SK-N-SH treated with all-trans-retinoic acid at 6 μM for 48 hours (cell line): ENCODE measurements at regions not wholly inside any gene's neighbourhood (a gene's known extent, or its start where the extent isn't known, plus 50 kb on each side); places are given as distances from the start of the nearest gene placed in this dataset.

Experiments used
- ATAC-seq: fragments of 200-7000 bp; cut with Tn5 transposase; 3 replicates; pipeline ENCODE4 v1.9.1; 2020; ENCODE audit warnings: mild to moderate bottlenecking, moderate library complexity
- ARNTL ChIP-seq: fragments of 450-650 bp; formaldehyde crosslinking; IDR thresholded peaks from 2 replicates; pipeline ENCODE4 v1.5.0; 2020; ENCODE audit warnings: low read depth, mild to moderate bottlenecking, moderate library complexity, borderline replicate concordance
- BACH2 ChIP-seq: fragments of 250-450 bp; sonication (Bioruptor Pico); IDR thresholded peaks from 2 replicates; pipeline ENCODE4 v1.9.0; 2021; ENCODE audit warnings: mild to moderate bottlenecking, borderline replicate concordance
- CREB5 ChIP-seq: fragments of 250-450 bp; sonication (Bioruptor Pico); IDR thresholded peaks from 2 replicates; pipeline ENCODE4 v1.5.1; 2020; ENCODE audit warnings: low read depth, mild to moderate bottlenecking, moderate library complexity
- CSDC2 ChIP-seq: fragments of 250-450 bp; sonication (Bioruptor Pico); IDR thresholded peaks from 2 replicates; pipeline ENCODE4 v1.5.0; 2020; ENCODE audit warnings: mild to moderate bottlenecking, moderate library complexity
- CSRNP3 ChIP-seq: fragments of 250-450 bp; sonication (Bioruptor Pico); IDR thresholded peaks from 2 replicates; pipeline ENCODE4 v1.5.1; 2021; ENCODE audit warnings: mild to moderate bottlenecking, moderate library complexity
- ESRRG ChIP-seq: fragments of 250-450 bp; sonication (Bioruptor Pico); IDR thresholded peaks from 2 replicates; pipeline ENCODE4 v1.6.1; 2021; ENCODE audit warnings: mild to moderate bottlenecking
- GLIS3 ChIP-seq: fragments of 250-450 bp; sonication (Bioruptor Pico); IDR thresholded peaks from 2 replicates; pipeline ENCODE4 v1.5.0; 2020; ENCODE audit warnings: mild to moderate bottlenecking, moderate library complexity
- ISL1 ChIP-seq: fragments of 250-450 bp; sonication (Bioruptor Pico); IDR thresholded peaks from 2 replicates; pipeline ENCODE4 v2.1.2; 2022; ENCODE audit warnings: mild to moderate bottlenecking, moderate library complexity
- PATZ1 ChIP-seq: fragments of 250-450 bp; sonication (Bioruptor Pico); IDR thresholded peaks from 2 replicates; pipeline ENCODE4 v1.8.0; 2020; ENCODE audit warnings: mild to moderate bottlenecking, moderate library complexity, borderline replicate concordance
- POU6F1 ChIP-seq: fragments of 250-450 bp; sonication (Bioruptor Pico); IDR thresholded peaks from 2 replicates; pipeline ENCODE4 v1.8.0; 2021; ENCODE audit warnings: low read depth, mild to moderate bottlenecking, moderate library complexity, borderline replicate concordance
- PPARA ChIP-seq: fragments of 250-450 bp; sonication (Bioruptor Pico); IDR thresholded peaks from 2 replicates; pipeline ENCODE4 v1.5.0; 2020; ENCODE audit warnings: mild to moderate bottlenecking, borderline replicate concordance
- RARB ChIP-seq: fragments of 250-450 bp; sonication (Bioruptor Pico); IDR thresholded peaks from 2 replicates; pipeline ENCODE4 v1.8.0; 2021; ENCODE audit warnings: mild to moderate bottlenecking, moderate library complexity
- SNAI2 ChIP-seq: fragments of 250-450 bp; sonication (Bioruptor Pico); IDR thresholded peaks from 2 replicates; pipeline ENCODE4 v1.5.0; 2020; ENCODE audit warnings: mild to moderate bottlenecking, moderate library complexity
- TCF4 ChIP-seq: fragments of 250-450 bp; sonication (Bioruptor Pico); IDR thresholded peaks from 2 replicates; pipeline ENCODE4 v1.8.0; 2021; ENCODE audit warnings: mild to moderate bottlenecking, moderate library complexity, borderline replicate concordance
- ZC3H10 ChIP-seq: fragments of 250-450 bp; sonication (Bioruptor Pico); IDR thresholded peaks from 2 replicates; pipeline ENCODE4 v1.5.1; 2021; ENCODE audit warnings: mild to moderate bottlenecking, moderate library complexity
- ZFP3 ChIP-seq: fragments of 250-450 bp; sonication (Bioruptor Pico); IDR thresholded peaks from 2 replicates; pipeline ENCODE4 v1.5.0; 2020; ENCODE audit warnings: mild to moderate bottlenecking, moderate library complexity
- ZFP30 ChIP-seq: fragments of 450-650 bp; formaldehyde crosslinking; IDR thresholded peaks from 2 replicates; pipeline ENCODE4 v1.5.0; 2022; ENCODE audit warnings: mild to moderate bottlenecking, moderate library complexity
- ZNF565 ChIP-seq: fragments of 450-650 bp; formaldehyde crosslinking; conservative IDR thresholded peaks from 2 replicates; pipeline ENCODE4 v1.5.0; 2020; ENCODE audit warnings: low read depth, mild to moderate bottlenecking, moderate library complexity
- ZNF70 ChIP-seq: fragments of 450-650 bp; formaldehyde crosslinking; IDR thresholded peaks from 2 replicates; pipeline ENCODE4 v1.5.0; 2020; ENCODE audit warnings: mild to moderate bottlenecking, moderate library complexity
- ZNF8 ChIP-seq: fragments of 450-650 bp; formaldehyde crosslinking; IDR thresholded peaks from 2 replicates; pipeline ENCODE4 v1.5.0; 2020; ENCODE audit warnings: mild to moderate bottlenecking, moderate library complexity

- TF ChIP-seq ZNF70 (CRISPR knock-in tag) (no peak), ZNF565 (CRISPR knock-in tag) (no peak), RARB (CRISPR knock-in tag) (no peak), SNAI2 (CRISPR knock-in tag) (no peak), ZC3H10 (no peak), POU6F1 (CRISPR knock-in tag) (no peak), ZFP30 (CRISPR knock-in tag) (no peak), PPARA (CRISPR knock-in tag) (no peak), ZFP3 (CRISPR knock-in tag) (no peak), ZNF8 (CRISPR knock-in tag) (no peak), CREB5 (CRISPR knock-in tag) (no peak), BACH2 (CRISPR knock-in tag) (no peak), ISL1 (CRISPR knock-in tag) (no peak), PATZ1 (CRISPR knock-in tag) (no peak), CSRNP3 (no peak), ESRRG (CRISPR knock-in tag) (no peak), CSDC2 (CRISPR knock-in tag) (no peak), ARNTL (CRISPR knock-in tag) (no peak), GLIS3 (CRISPR knock-in tag) (no peak), TCF4 (CRISPR knock-in tag) (no peak)
- no peak for ATAC-seq
These were observed 342.0 kb downstream of the MLLT3 start for GRCh38 chr9:20280330-20280729.

GRCh38 chr9:20276762-20277161, 345.5 kb downstream of the MLLT3 start:
- TF ChIP-seq ZFP3 (CRISPR knock-in tag): no peak
- ATAC-seq: no peak

- TF ChIP-seq ZC3H10: no peak
- TF ChIP-seq TCF4 (CRISPR knock-in tag): no peak
- no peak for TF ChIP-seq GLIS3 (CRISPR knock-in tag)
- TF ChIP-seq ZNF8 (CRISPR knock-in tag): no peak
- TF ChIP-seq ZNF565 (CRISPR knock-in tag): no peak
- no peak for TF ChIP-seq CREB5 (CRISPR knock-in tag)
- no peak for TF ChIP-seq PATZ1 (CRISPR knock-in tag)
- TF ChIP-seq ZFP30 (CRISPR knock-in tag): no peak
- TF ChIP-seq RARB (CRISPR knock-in tag): no peak
- no peak for TF ChIP-seq PPARA (CRISPR knock-in tag)
- TF ChIP-seq ZFP3 (CRISPR knock-in tag): no peak
- TF ChIP-seq POU6F1 (CRISPR knock-in tag): no peak
- no peak for TF ChIP-seq ESRRG (CRISPR knock-in tag)
- no peak for TF ChIP-seq ISL1 (CRISPR knock-in tag)
These were observed 350.6 kb downstream of the MLLT3 start for GRCh38 chr9:20271723-20272122.

More at GRCh38 chr9:20271723-20272122, 350.6 kb downstream of the MLLT3 start:
- ATAC-seq: no peak
